ENCODE measurements at regions not wholly inside any gene's neighbourhood (a gene's known extent, or its start where the extent isn't known, plus 50 kb on each side); places are given as distances from the start of the nearest gene placed in this dataset.

- DNase-seq (ENCODE audit: low read depth in 2 of 2) = no peak
These were observed 52.5 kb upstream of the CARD18 start for GRCh38 chr11:105192115-105192514.

GRCh38 chr11:105189581-105189980 lies 50.0 kb upstream of the CARD18 start:
- DNase-seq (ENCODE audit: low read depth in 2 of 2) = no peak
